Hepatocyte (in vitro differentiated cells): ENCODE measurements at regions not wholly inside any gene's neighbourhood (a gene's known extent, or its start where the extent isn't known, plus 50 kb on each side); places are given as distances from the start of the nearest gene placed in this dataset.

ENCODE experiments used
- DNase-seq: peaks from one replicate; pipeline ENCODE4 v3.0.0-alpha.2; 2016; ENCODE audit warnings: low spot score
- H2AFZ ChIP-seq: fragments of 200-600 bp; sonication (generic); 2 replicates; pipeline ENCODE4 v1.6.0; 2016; ENCODE audit warnings: antibody characterized with exemption, mild to moderate bottlenecking
- H3K27ac ChIP-seq: fragments of 200-600 bp; sonication (generic); 2 replicates; pipeline ENCODE4 v1.5.1; 2016; ENCODE audit warnings: mild to moderate bottlenecking
- H3K27me3 ChIP-seq: fragments of 200-600 bp; sonication (generic); 2 replicates; pipeline ENCODE4 v1.6.1; 2016
- H3K36me3 ChIP-seq: fragments of 200-600 bp; sonication (generic); replicated peaks from 2 replicates; pipeline ENCODE4 v1.5.1; 2016; ENCODE audit warnings: low read depth; ENCODE audit not compliant: insufficient read depth
- H3K4me1 ChIP-seq: fragments of 200-600 bp; sonication (generic); 2 replicates; pipeline ENCODE4 v1.5.1; 2016; ENCODE audit warnings: mild to moderate bottlenecking, moderate library complexity; ENCODE audit not compliant: insufficient read depth
- H3K4me2 ChIP-seq: fragments of 200-600 bp; sonication (generic); 2 replicates; pipeline ENCODE4 v1.6.0; 2016
- H3K4me3 ChIP-seq: fragments of 200-600 bp; sonication (generic); 2 replicates; pipeline ENCODE4 v1.5.1; 2016; ENCODE audit warnings: mild to moderate bottlenecking
- H3K79me2 ChIP-seq: fragments of 200-600 bp; sonication (generic); 2 replicates; pipeline ENCODE4 v1.6.0; 2017; ENCODE audit warnings: mild to moderate bottlenecking
- H3K9me2 ChIP-seq: fragments of 200-600 bp; sonication (generic); replicated peaks from 2 replicates; pipeline ENCODE4 v1.6.0; 2017; ENCODE audit warnings: mild to moderate bottlenecking; ENCODE audit not compliant: insufficient read depth
- H3K9me3 ChIP-seq: fragments of 200-600 bp; sonication (generic); 2 replicates; pipeline ENCODE4 v1.5.1; 2016; ENCODE audit warnings: low read depth, mild to moderate bottlenecking
- H4K20me1 ChIP-seq: fragments of 200-600 bp; sonication (generic); 2 replicates; pipeline ENCODE4 v1.6.0; 2016; ENCODE audit warnings: mild to moderate bottlenecking; ENCODE audit not compliant: insufficient read depth, poor library complexity, severe bottlenecking
- EZH2 ChIP-seq: fragments of 200-600 bp; sonication (generic); IDR thresholded peaks from 2 replicates; pipeline ENCODE4 v1.6.1; 2016; ENCODE audit warnings: antibody characterized with exemption, mild to moderate bottlenecking, borderline replicate concordance
- EZH2phosphoT487 ChIP-seq: fragments of 200-600 bp; sonication (generic); IDR thresholded peaks from one replicate; pipeline ENCODE4 v1.6.1; 2018; ENCODE audit warnings: antibody characterized with exemption, mild to moderate bottlenecking, low read depth, moderate library complexity; ENCODE audit not compliant: unreplicated experiment, severe bottlenecking
- WGBS: methylation state at CpG from one replicate; pipeline ENCODE4 v1.1.6; 2016; ENCODE audit warnings: low lambda C conversion rate; ENCODE audit errors: missing lambda C conversion rate; 5-methylcytosine and 5-hydroxymethylcytosine counted together
- TF ChIP-seq, protein P1 (sequence below): fragments of 200-600 bp; sonication (generic); IDR thresholded peaks from 2 replicates; pipeline ENCODE4 v1.5.1; 2016; ENCODE audit warnings: antibody characterized with exemption, mild to moderate bottlenecking; ENCODE audit not compliant: poor library complexity

DNA sequence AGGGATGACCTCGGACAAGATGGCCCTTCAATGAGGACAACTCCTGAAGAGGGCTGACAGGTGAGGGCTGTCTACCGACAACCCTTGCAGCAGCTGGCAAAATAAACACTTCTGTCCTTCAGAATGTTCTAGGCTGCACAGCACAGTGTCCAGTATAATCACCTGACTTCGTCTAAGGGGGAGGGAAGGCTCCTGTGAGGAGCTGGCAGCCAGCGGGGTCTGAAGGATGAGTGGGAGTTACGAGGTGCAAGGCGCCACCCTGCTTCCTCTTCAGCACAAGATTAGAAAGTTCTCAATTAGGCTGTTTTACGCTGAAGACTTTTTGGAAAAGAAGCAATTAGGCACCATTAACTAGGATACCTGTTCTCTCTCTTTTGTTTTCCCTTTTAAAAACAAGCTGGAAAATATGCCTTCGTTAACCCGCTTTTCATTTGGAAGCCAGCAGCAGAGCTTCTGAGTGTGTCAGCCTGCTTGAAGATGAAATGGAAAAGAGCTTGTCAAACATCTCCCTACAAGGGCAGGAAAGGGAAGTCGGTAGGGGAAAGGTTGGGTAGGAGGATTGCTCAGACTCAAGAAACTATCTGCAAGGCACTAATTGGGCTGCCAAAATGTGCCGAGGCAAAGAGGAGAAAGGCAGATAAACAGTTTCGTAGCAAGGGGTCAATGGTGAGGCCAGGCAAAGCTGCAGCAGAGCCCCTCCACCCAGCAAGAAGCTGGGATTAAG is 592.2 kb upstream of the CADM1 start:
- Histone ChIP-seq H3K4me1 (no peaks in the 10 kb centered on the region), H2AFZ (no peak overlapping the region), H3K36me3 (no peaks in the 10 kb centered on the region), H3K9me3 (no peaks in the 10 kb centered on the region), H3K9me2 (no peaks in the 10 kb centered on the region), H3K27me3 (peaks cover 7% of the 10 kb centered on the region), H3K4me3 (no peak overlapping the region), H3K79me2 (no peaks in the 10 kb centered on the region), H3K27ac (no peak overlapping the region), H4K20me1 (no peaks in the 10 kb centered on the region), H3K4me2 (no peak overlapping the region)
- 77% methylated on average over 12 of the region's 12 CpGs for WGBS
- no peak for DNase-seq
- no peak for TF ChIP-seq EZH2phosphoT487

GRCh38 chr11:116093481-116094270 is 589.5 kb upstream of the CADM1 start:
- H3K27me3 ChIP-seq: peaks cover 7% of the 10 kb centered on the region
- no peak overlapping the region for H3K4me3 ChIP-seq
- no peak overlapping the region for H3K27ac ChIP-seq
- no peaks in the 10 kb centered on the region for H4K20me1 ChIP-seq
- no peaks in the 10 kb centered on the region for H3K36me3 ChIP-seq
- no peak for TF ChIP-seq EZH2
- no peak for TF ChIP-seq EZH2phosphoT487
- TF ChIP-seq, protein P1, sequence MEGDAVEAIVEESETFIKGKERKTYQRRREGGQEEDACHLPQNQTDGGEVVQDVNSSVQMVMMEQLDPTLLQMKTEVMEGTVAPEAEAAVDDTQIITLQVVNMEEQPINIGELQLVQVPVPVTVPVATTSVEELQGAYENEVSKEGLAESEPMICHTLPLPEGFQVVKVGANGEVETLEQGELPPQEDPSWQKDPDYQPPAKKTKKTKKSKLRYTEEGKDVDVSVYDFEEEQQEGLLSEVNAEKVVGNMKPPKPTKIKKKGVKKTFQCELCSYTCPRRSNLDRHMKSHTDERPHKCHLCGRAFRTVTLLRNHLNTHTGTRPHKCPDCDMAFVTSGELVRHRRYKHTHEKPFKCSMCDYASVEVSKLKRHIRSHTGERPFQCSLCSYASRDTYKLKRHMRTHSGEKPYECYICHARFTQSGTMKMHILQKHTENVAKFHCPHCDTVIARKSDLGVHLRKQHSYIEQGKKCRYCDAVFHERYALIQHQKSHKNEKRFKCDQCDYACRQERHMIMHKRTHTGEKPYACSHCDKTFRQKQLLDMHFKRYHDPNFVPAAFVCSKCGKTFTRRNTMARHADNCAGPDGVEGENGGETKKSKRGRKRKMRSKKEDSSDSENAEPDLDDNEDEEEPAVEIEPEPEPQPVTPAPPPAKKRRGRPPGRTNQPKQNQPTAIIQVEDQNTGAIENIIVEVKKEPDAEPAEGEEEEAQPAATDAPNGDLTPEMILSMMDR: no peak
- H3K4me1 ChIP-seq: no peaks in the 10 kb centered on the region
- WGBS: 75% methylated on average over 2 of the region's 2 CpGs
- H3K9me2 ChIP-seq: no peaks in the 10 kb centered on the region
- H2AFZ ChIP-seq: no peak overlapping the region
- H3K79me2 ChIP-seq: no peaks in the 10 kb centered on the region
- DNase-seq: no peak
- no peak overlapping the region for H3K4me2 ChIP-seq
- H3K9me3 ChIP-seq: no peaks in the 10 kb centered on the region

GRCh38 chr11:116093065-116093464 is 588.9 kb upstream of the CADM1 start:
- H4K20me1 ChIP-seq: no peaks in the 10 kb centered on the region
- no peak overlapping the region for H3K4me2 ChIP-seq
- no peak overlapping the region for H3K27ac ChIP-seq
- H3K9me3 ChIP-seq: no peaks in the 10 kb centered on the region
- no peak overlapping the region for H3K4me3 ChIP-seq
- no peaks in the 10 kb centered on the region for H3K36me3 ChIP-seq
- DNase-seq: no peak
- TF ChIP-seq EZH2phosphoT487: no peak
- no peak for TF ChIP-seq EZH2
- TF ChIP-seq, protein P1: no peak
- H3K9me2 ChIP-seq: no peaks in the 10 kb centered on the region
- H2AFZ ChIP-seq: no peak overlapping the region
- no peaks in the 10 kb centered on the region for H3K79me2 ChIP-seq
- peaks cover 7% of the 10 kb centered on the region for H3K27me3 ChIP-seq
- H3K4me1 ChIP-seq: no peaks in the 10 kb centered on the region
- WGBS: 53% methylated on average over 7 of the region's 7 CpGs

- 52% methylated on average over 1 of the region's 1 CpG for WGBS
- TF ChIP-seq EZH2: no peak
- TF ChIP-seq, protein P1: no peak
- no peak for TF ChIP-seq EZH2phosphoT487
- no peak overlapping the region for H2AFZ ChIP-seq
- no peak for DNase-seq
- H3K27ac ChIP-seq: no peak overlapping the region
- no peak overlapping the region for H3K4me3 ChIP-seq
- H3K4me1 ChIP-seq: no peaks in the 10 kb centered on the region
- H3K36me3 ChIP-seq: no peaks in the 10 kb centered on the region
- peaks cover 11% of the 10 kb centered on the region for H3K27me3 ChIP-seq
- no peaks in the 10 kb centered on the region for H3K79me2 ChIP-seq
- H4K20me1 ChIP-seq: no peaks in the 10 kb centered on the region
- H3K4me2 ChIP-seq: no peak overlapping the region
- no peaks in the 10 kb centered on the region for H3K9me2 ChIP-seq
- no peaks in the 10 kb centered on the region for H3K9me3 ChIP-seq
Measured at GRCh38 chr11:116086426-116086825, 582.2 kb upstream of the CADM1 start.
